ENCODE measurements at regions not wholly inside any gene's neighbourhood (a gene's known extent, or its start where the extent isn't known, plus 50 kb on each side); places are given as distances from the start of the nearest gene placed in this dataset.

DNA sequence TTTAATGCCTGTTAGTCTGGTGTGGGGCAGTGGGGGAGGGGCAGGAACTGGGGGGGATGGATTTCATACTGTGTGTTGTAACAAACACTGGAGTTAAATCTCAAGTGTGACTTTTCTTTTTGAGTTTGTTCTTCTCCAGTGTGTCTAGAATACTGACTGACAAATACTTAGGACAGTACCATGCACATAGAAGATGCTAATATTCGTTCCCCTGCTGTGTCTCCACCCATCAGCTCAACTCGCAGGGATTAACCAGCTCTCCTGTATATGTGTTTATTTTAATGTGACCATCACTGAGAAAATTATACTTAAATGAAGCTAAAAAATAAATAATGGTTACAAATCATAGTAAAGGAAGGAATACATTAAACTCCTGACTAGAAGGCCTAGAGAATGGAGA is 150.9 kb upstream of the E2F8 start:
- no peak for TF ChIP-seq CTCF (conservative IDR thresholded peaks at IDR 0.05; ENCODE audit: low read depth, low read length)
- H3K4me3 ChIP-seq (ENCODE audit: low read depth, low read length): no peak overlapping the region

GRCh38 chr11:19391026-19391425 is 150.3 kb upstream of the E2F8 start:
- TF ChIP-seq CTCF (conservative IDR thresholded peaks at IDR 0.05; ENCODE audit: low read depth, low read length): no peak
- H3K4me3 ChIP-seq (ENCODE audit: low read depth, low read length): no peak overlapping the region
- no peak for DNase-seq (ENCODE audit: low read depth)

More for the DNA sequence above, 150.9 kb upstream of the E2F8 start:
- no peak for DNase-seq (ENCODE audit: low read depth)

DNA sequence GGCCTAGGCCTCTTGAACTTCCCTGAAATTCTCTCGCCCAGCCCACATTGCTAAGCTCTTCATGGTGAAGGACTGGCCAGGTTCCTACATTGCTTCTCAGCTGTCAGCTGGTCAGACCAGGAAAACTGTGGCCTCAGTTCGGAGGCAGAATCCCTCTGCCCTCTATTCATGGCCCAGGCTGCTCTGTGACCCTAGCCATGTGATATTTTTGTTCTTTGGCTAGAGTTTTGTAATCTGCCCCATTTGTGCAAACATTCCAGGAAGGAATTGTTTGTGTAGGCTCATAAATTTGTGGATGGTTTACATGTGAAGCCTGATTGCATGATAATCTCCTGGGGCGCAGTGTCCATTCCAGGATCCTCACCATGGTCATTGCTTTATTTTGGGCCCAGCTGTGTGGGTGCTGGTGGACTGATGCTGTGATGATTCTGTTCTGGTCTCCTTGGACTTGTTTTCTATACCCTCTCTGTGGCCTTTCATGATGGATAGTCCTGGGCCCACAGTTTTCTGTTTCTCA is 149.1 kb upstream of the E2F8 start:
- TF ChIP-seq CTCF (conservative IDR thresholded peaks at IDR 0.05; ENCODE audit: low read depth, low read length): no peak
- DNase-seq (ENCODE audit: low read depth): peak; percentile 52
- no peak overlapping the region for H3K4me3 ChIP-seq (ENCODE audit: low read depth, low read length)

DNA sequence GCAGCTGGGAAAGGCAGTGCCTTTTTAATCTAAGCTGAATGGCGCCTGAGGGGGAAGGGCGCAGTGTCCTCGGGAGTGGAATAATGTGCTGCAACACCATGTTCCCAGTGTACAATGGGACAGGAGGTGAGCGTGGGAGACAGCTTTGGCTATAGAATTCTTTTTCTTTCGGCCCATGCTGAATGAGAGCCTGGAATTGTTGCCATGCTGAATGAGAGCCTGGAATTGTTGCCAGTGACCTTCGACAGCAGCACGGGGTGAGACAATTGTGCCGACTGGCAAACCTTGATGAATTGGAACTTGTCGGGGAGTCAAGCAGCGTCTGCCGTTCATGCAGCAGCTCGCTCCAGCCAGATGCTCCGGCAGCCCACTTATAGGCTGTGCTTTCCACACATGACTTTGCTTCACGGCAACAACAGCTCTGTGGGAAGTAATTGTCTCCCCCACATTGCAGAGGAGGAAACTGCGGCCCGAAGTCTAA is 141.4 kb upstream of the E2F8 start:
- no peak overlapping the region for H3K4me3 ChIP-seq (ENCODE audit: low read depth, low read length)
- TF ChIP-seq CTCF (conservative IDR thresholded peaks at IDR 0.05; ENCODE audit: low read depth, low read length): no peak
- no peak for DNase-seq (ENCODE audit: low read depth)

- peak; percentile 85 for DNase-seq (ENCODE audit: low read depth)
- no peak overlapping the region for H3K4me3 ChIP-seq (ENCODE audit: low read depth, low read length)
- no peak for TF ChIP-seq CTCF (conservative IDR thresholded peaks at IDR 0.05; ENCODE audit: low read depth, low read length)
Observed at GRCh38 chr11:19380375-19380774, 139.6 kb upstream of the E2F8 start.

DNA sequence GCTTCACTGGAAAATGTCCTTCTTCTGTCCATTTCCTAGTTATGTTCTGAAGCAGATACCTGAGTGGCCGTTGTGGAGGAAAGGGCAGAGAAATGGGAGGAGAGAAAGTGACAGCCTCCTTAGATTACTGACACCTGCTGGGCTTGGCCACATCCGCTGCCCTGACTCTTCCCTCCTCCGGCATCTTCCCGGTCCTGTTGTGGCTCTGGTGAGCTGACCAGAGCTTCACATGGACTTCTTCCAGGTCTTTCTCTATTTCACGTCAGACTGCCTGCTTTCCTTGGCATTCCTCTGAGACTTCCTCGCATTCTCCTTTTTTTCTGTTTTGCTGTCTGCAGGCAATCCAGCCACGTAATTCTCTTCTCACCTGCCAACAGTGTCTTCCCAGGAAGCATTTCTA is 138.7 kb upstream of the E2F8 start:
- DNase-seq (ENCODE audit: low read depth): no peak
- no peak for TF ChIP-seq CTCF (conservative IDR thresholded peaks at IDR 0.05; ENCODE audit: low read depth, low read length)
- no peak overlapping the region for H3K4me3 ChIP-seq (ENCODE audit: low read depth, low read length)

DNA sequence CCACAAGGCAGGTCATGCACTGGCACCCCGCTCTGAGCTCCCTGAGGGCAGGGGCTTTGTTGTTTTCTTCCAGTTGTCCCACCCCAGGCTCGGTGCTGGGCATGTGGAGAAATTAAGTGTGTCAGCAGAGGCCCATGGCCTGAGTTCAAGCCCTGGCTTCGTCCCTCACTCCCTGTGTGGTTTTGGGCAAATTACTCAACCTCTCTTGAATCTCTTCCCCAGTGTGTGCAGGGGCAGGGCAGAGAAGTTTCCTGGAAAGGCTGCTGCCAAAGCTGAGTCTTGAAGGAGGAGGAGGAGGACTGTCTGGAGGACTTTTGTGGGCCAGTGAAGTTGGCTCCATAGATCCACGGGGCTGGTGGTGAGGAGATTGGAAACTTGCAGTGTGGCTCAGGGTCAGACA is 138.1 kb upstream of the E2F8 start:
- TF ChIP-seq CTCF (conservative IDR thresholded peaks at IDR 0.05; ENCODE audit: low read depth, low read length): no peak
- no peak for DNase-seq (ENCODE audit: low read depth)
- no peak overlapping the region for H3K4me3 ChIP-seq (ENCODE audit: low read depth, low read length)
